T47D (cell line): ENCODE measurements at regions not wholly inside any gene's neighbourhood (a gene's known extent, or its start where the extent isn't known, plus 50 kb on each side); places are given as distances from the start of the nearest gene placed in this dataset.

Experiments
- DNase-seq, 2 experiments: peaks; one replicate each; pipeline versions ENCODE4 v3.0.0 to v3.0.0-alpha.2; 2011 to 2012; ENCODE audit warnings: low read depth in 1 of 2, low spot score in 1 of 2
- JUND ChIP-seq: IDR thresholded peaks from 2 replicates; pipeline ENCODE4 v1.6.1; 2012; ENCODE audit warnings: low read depth
- in situ Hi-C: cut with HindIII; loops from 2 replicates; pipeline ENCODE4 v1.10.0; 2016; ENCODE audit warnings: low sequenced_read_pairs, low pct_unique_long_range_greater_than_20kb

- in situ Hi-C loops, result no loop called here
- TF ChIP-seq JUND, result no peak
- DNase-seq, result no peak
Observed at GRCh38 chr3:148605521-148605920, 92.2 kb upstream of the AGTR1 start.

- TF ChIP-seq JUND, result no peak
Observed at GRCh38 chr3:148606979-148607378, 90.7 kb upstream of the AGTR1 start.

GRCh38 chr3:148607491-148607890, 90.2 kb upstream of the AGTR1 start:
- in situ Hi-C loops, result no loop called here
- TF ChIP-seq JUND, result no peak
- DNase-seq, result no peak

More at GRCh38 chr3:148606979-148607378, 90.7 kb upstream of the AGTR1 start:
- in situ Hi-C loops, result no loop called here
- DNase-seq, result no peak

- TF ChIP-seq JUND, result no peak
- in situ Hi-C loops, result no loop called here
- DNase-seq, result no peak
Observed at GRCh38 chr3:148612278-148612677, 85.4 kb upstream of the AGTR1 start.

GRCh38 chr3:148615382-148615781, 82.3 kb upstream of the AGTR1 start:
- TF ChIP-seq JUND, result no peak
- in situ Hi-C loops, result no loop called here
- DNase-seq, result no peak

- TF ChIP-seq JUND, result no peak
- in situ Hi-C loops, result no loop called here
- peak in 1 of 2 experiments; percentile 33 for DNase-seq
Observed at GRCh38 chr3:148625095-148625736, 72.5 kb upstream of the AGTR1 start.

GRCh38 chr3:148625991-148626390, 71.7 kb upstream of the AGTR1 start:
- TF ChIP-seq JUND, result no peak
- no peak for DNase-seq
- in situ Hi-C loops, result no loop called here

GRCh38 chr3:148629006-148629405, 68.7 kb upstream of the AGTR1 start:
- in situ Hi-C loops, result no loop called here
- no peak for TF ChIP-seq JUND
- no peak for DNase-seq

GRCh38 chr3:148631124-148631903, 66.4 kb upstream of the AGTR1 start:
- no peak for TF ChIP-seq JUND
- in situ Hi-C loops, result no loop called here
- no peak for DNase-seq

- in situ Hi-C loops, result no loop called here
- no peak for DNase-seq
- TF ChIP-seq JUND, result no peak
Observed at GRCh38 chr3:148641722-148642121, 56.0 kb upstream of the AGTR1 start.

- DNase-seq, result no peak
- TF ChIP-seq JUND, result no peak
- in situ Hi-C loops, result no loop called here
Observed at GRCh38 chr3:148642214-148642613, 55.5 kb upstream of the AGTR1 start.

GRCh38 chr3:148642616-148643015, 55.1 kb upstream of the AGTR1 start:
- no peak for DNase-seq
- in situ Hi-C loops, result no loop called here
- no peak for TF ChIP-seq JUND

GRCh38 chr3:148643389-148643840, 54.3 kb upstream of the AGTR1 start:
- TF ChIP-seq JUND, result no peak
- in situ Hi-C loops, result no loop called here
- DNase-seq, result no peak
